GM23248 (cell line): ENCODE measurements at regions not wholly inside any gene's neighbourhood (a gene's known extent, or its start where the extent isn't known, plus 50 kb on each side); places are given as distances from the start of the nearest gene placed in this dataset.

Source experiments
- DNase-seq: peaks from one replicate; pipeline ENCODE4 v3.0.0-alpha.2; 2015
- H2AFZ ChIP-seq: fragments of 200-600 bp; sonication (generic); 2 replicates; pipeline ENCODE4 v1.6.1; 2016; ENCODE audit warnings: antibody characterized with exemption
- H3F3A ChIP-seq: fragments of 200-600 bp; sonication (generic); 2 replicates; pipeline ENCODE4 v1.6.1; 2016; ENCODE audit warnings: mild to moderate bottlenecking, antibody characterized with exemption, mixed run types; ENCODE audit not compliant: insufficient read depth
- H3K27ac ChIP-seq: fragments of 200-600 bp; sonication (generic); 2 replicates; pipeline ENCODE4 v1.5.1; 2016; ENCODE audit warnings: mild to moderate bottlenecking
- H3K27me3 ChIP-seq: fragments of 200-600 bp; sonication (generic); replicated peaks from 2 replicates; pipeline ENCODE4 v1.6.1; 2016; ENCODE audit warnings: mild to moderate bottlenecking; ENCODE audit not compliant: insufficient read depth
- H3K36me3 ChIP-seq: fragments of 200-600 bp; sonication (generic); 2 replicates; pipeline ENCODE4 v1.6.1; 2016; ENCODE audit warnings: low read depth, mild to moderate bottlenecking
- H3K4me1 ChIP-seq: fragments of 200-600 bp; sonication (generic); 2 replicates; pipeline ENCODE4 v1.6.1; 2016; ENCODE audit warnings: mild to moderate bottlenecking; ENCODE audit not compliant: insufficient read depth
- H3K4me2 ChIP-seq: fragments of 200-600 bp; sonication (generic); one replicate; pipeline ENCODE4 v1.6.1; 2016; ENCODE audit warnings: mild to moderate bottlenecking; ENCODE audit not compliant: unreplicated experiment
- H3K4me3 ChIP-seq: fragments of 200-600 bp; sonication (generic); 2 replicates; pipeline ENCODE4 v1.5.1; 2016; ENCODE audit warnings: mild to moderate bottlenecking
- H3K79me2 ChIP-seq: fragments of 200-600 bp; sonication (generic); 2 replicates; pipeline ENCODE4 v1.6.1; 2016; ENCODE audit warnings: mild to moderate bottlenecking; ENCODE audit not compliant: insufficient read depth
- H3K9ac ChIP-seq: fragments of 200-600 bp; sonication (generic); 2 replicates; pipeline ENCODE4 v1.6.1; 2016; ENCODE audit warnings: mild to moderate bottlenecking
- H3K9me2 ChIP-seq: fragments of 200-600 bp; sonication (generic); 2 replicates; pipeline ENCODE4 v1.6.1; 2016; ENCODE audit warnings: mixed run types, mild to moderate bottlenecking, moderate library complexity; ENCODE audit not compliant: insufficient read depth
- H3K9me3 ChIP-seq: fragments of 200-600 bp; sonication (generic); one replicate; pipeline ENCODE4 v1.6.1; 2017; ENCODE audit warnings: low read depth
- H4K20me1 ChIP-seq: fragments of 200-600 bp; sonication (generic); 2 replicates; pipeline ENCODE4 v1.6.0; 2016; ENCODE audit not compliant: insufficient read depth
- EZH2 ChIP-seq: fragments of 200-600 bp; sonication (generic); IDR thresholded peaks from 2 replicates; pipeline ENCODE4 v1.6.1; 2018; ENCODE audit warnings: antibody characterized with exemption, mild to moderate bottlenecking; ENCODE audit not compliant: insufficient read depth, poor library complexity, severe bottlenecking
- EZH2phosphoT487 ChIP-seq: fragments of 200-600 bp; sonication (generic); IDR thresholded peaks from 2 replicates; pipeline ENCODE4 v1.6.1; 2018; ENCODE audit warnings: antibody characterized with exemption, moderate library complexity, mild to moderate bottlenecking, low read depth; ENCODE audit not compliant: insufficient read depth
- WGBS, 2 experiments: methylation state at CpG; one replicate each; pipeline ENCODE4 v1.1.6; 2015 to 2017; ENCODE audit warnings: low lambda C conversion rate in 2 of 2, low coverage in 1 of 2; ENCODE audit errors: missing lambda C conversion rate in 2 of 2; 5-methylcytosine and 5-hydroxymethylcytosine counted together
- in situ Hi-C: fragments of 300-500 bp; cut with MboI; formaldehyde crosslinking; loops from 2 replicates; pipeline ENCODE4 v1.15.0; 2020

DNA sequence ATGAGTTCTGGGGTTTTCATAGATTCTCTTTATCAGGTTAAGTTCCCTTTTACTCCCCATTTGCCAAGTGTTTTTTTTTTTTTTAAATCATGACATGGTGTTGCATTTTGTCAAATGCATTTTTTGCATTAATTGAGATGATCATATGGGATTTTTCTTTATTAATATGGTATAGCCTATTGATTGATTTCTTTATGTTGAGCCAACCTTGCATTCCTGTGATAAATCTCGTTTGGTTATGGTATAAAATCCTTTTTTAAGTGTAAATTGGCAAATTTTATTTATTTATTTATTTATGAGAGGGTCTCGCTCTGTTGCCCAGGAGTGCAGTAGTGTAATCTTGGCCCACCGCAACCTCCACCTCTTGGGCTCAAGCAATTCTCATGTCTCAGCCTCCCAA, 81.5 kb upstream of the ACVR1 start:
- no peaks in the 10 kb centered on the region for H3K79me2 ChIP-seq
- H3K4me3 ChIP-seq, result no peak overlapping the region
- no peaks in the 10 kb centered on the region for H4K20me1 ChIP-seq
- H2AFZ ChIP-seq, result no peak overlapping the region
- H3K9me3 ChIP-seq, result no peaks in the 10 kb centered on the region
- no peaks in the 10 kb centered on the region for H3K4me1 ChIP-seq
- no peaks in the 10 kb centered on the region for H3K9me2 ChIP-seq
- in situ Hi-C loops, result no loop called here
- no peak overlapping the region for H3K9ac ChIP-seq
- no peaks in the 10 kb centered on the region for H3K36me3 ChIP-seq
- 37 to 45% methylated on average over 3 of the region's 3 CpGs for WGBS, 2 experiments
- no peak for TF ChIP-seq EZH2phosphoT487
- no peak for TF ChIP-seq EZH2
- DNase-seq, result no peak
- H3K4me2 ChIP-seq, result no peak overlapping the region
- no peaks in the 10 kb centered on the region for H3K27me3 ChIP-seq
- no peak overlapping the region for H3K27ac ChIP-seq
- no peaks in the 10 kb centered on the region for H3F3A ChIP-seq

DNA sequence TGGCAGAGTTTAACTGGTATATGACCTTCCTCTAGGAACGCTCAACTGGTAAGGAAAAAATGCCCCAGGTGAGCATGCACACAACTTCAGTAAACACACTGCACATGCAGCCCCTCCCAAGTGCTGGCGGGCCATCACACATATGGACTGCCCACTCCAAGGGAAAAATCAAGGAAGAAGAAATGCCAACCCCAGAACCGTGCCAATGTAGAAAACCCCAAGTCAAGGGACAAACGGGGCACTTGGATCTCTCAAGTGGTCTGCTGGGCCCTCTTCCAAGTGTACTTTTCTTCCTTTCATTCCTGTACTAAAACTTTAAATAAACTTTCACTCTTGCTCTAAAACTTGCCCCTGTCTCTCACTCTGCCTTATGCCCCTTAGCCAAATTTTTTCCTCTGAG, 76.4 kb upstream of the ACVR1 start:
- Histone ChIP-seq H3K27ac (no peak overlapping the region), H3F3A (no peaks in the 10 kb centered on the region), H3K9ac (no peak overlapping the region), H3K4me2 (no peak overlapping the region), H3K79me2 (no peaks in the 10 kb centered on the region), H4K20me1 (no peaks in the 10 kb centered on the region), H3K36me3 (no peaks in the 10 kb centered on the region), H3K9me2 (no peaks in the 10 kb centered on the region), H3K9me3 (no peaks in the 10 kb centered on the region), H3K4me3 (no peak overlapping the region), H3K4me1 (no peaks in the 10 kb centered on the region), H2AFZ (no peak overlapping the region; the same call in 1 of the 2 replicates), H3K27me3 (no peaks in the 10 kb centered on the region)
- in situ Hi-C loops, result no loop called here
- 35 to 36% methylated on average over 4 of the region's 4 CpGs for WGBS, 2 experiments
- TF ChIP-seq EZH2phosphoT487 (no peak), EZH2 (no peak)
- no peak for DNase-seq

DNA sequence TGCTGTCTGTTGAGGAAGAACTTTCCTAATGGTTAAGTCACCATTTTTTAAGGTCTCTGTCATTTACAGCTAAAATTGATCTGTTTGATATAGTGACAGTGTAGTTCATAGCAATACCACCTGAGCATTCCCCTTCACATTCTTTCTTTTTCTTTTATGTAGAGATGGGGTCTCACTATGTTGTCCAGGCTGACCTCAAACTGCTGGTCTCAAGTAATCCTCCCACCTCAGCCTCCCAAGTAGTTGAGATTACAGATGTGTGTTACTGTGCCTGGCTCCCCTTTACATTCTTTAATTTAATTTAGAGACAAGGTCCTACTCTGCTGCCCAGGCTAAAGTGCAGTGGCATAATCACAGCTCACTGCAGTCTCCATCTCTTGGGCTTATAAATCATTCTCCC, 72.7 kb upstream of the ACVR1 start:
- no peaks in the 10 kb centered on the region for H3K36me3 ChIP-seq
- H2AFZ ChIP-seq, result no peak overlapping the region
- no peaks in the 10 kb centered on the region for H3K27me3 ChIP-seq
- no peaks in the 10 kb centered on the region for H3K79me2 ChIP-seq
- TF ChIP-seq EZH2 (no peak), EZH2phosphoT487 (no peak)
- DNase-seq, result no peak
- no peak overlapping the region for H3K27ac ChIP-seq
- H3F3A ChIP-seq, result no peaks in the 10 kb centered on the region
- no peaks in the 10 kb centered on the region for H4K20me1 ChIP-seq
- no peaks in the 10 kb centered on the region for H3K9me2 ChIP-seq
- in situ Hi-C loops, result no loop called here
- H3K4me2 ChIP-seq, result no peak overlapping the region
- H3K4me3 ChIP-seq, result no peak overlapping the region
- H3K9ac ChIP-seq, result no peak overlapping the region
- no peaks in the 10 kb centered on the region for H3K9me3 ChIP-seq
- no peaks in the 10 kb centered on the region for H3K4me1 ChIP-seq

DNA sequence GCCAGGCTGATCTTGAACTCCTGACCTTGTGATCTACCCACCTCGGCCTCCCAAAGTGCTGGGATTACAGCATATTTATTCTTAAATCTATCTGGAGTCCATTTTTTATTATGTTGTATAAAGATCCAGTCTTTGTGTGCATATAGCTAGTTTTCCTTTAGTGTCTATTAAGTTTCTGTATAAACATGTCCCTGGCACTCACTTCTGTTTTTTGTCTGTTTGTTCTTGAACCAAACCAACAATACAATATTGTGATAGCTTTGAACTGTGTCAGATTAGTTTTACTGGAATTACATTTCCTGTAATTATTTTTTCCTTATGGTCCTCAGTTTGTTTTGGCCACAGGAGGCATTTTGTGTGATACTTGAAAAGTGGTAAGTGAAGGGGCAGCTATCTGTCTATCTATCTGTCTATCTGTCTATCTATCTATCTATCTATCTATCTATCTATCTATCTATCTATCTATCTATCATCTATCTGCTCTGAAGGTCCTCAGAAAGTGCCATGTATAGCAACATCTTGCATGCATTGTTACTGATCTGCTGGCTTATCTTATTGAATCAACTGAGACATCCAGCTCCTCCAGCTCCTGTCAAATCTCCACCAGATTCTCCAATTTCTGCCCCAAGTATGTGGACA, 70.9 kb upstream of the ACVR1 start:
- no peak for TF ChIP-seq EZH2
- TF ChIP-seq EZH2phosphoT487, result no peak
- Histone ChIP-seq H4K20me1 (no peaks in the 10 kb centered on the region), H3K9me2 (no peaks in the 10 kb centered on the region), H3K4me2 (no peak overlapping the region), H3K79me2 (no peaks in the 10 kb centered on the region), H3K4me1 (no peaks in the 10 kb centered on the region), H3K36me3 (no peaks in the 10 kb centered on the region), H3K4me3 (no peak overlapping the region), H3K9me3 (no peaks in the 10 kb centered on the region), H2AFZ (no peak overlapping the region), H3K27ac (no peak overlapping the region), H3K27me3 (no peaks in the 10 kb centered on the region), H3K9ac (no peak overlapping the region), H3F3A (no peaks in the 10 kb centered on the region)
- in situ Hi-C loops, result no loop called here
- WGBS, 2 experiments, result 17 to 19% methylated on average over 1 of the region's 1 CpG
- DNase-seq, result no peak

DNA sequence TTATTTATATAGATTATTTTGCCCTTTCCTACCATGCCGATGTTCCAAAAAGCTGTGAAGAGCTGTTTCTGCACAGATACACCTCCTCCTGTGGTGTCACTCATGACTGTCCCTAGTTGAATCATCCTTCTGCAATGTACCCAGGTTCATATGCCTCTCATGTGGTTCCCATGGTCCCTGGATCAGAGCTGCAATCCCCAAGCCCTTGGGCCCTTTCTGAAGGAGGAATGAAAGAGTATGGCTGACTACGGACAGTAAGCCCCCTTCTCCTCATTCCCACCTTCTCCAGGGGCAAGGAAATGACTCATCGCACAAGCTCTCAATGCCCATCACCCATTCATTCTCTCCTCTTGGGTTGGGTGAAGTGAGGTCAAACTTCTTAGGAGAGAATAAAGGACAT, 63.9 kb upstream of the ACVR1 start:
- DNase-seq, result peak; percentile 11
- no peak overlapping the region for H3K4me3 ChIP-seq
- 0 out of 2 replicates have a peak, but pooled peaks cover 3% of the 10 kb centered on the region for H3K27me3 ChIP-seq
- H3K27ac ChIP-seq, result no peak overlapping the region
- TF ChIP-seq EZH2 (no peak), EZH2phosphoT487 (no peak)
- no peaks in the 10 kb centered on the region for H4K20me1 ChIP-seq
- H3K4me1 ChIP-seq, result no peaks in the 10 kb centered on the region
- no peaks in the 10 kb centered on the region for H3K36me3 ChIP-seq
- no peaks in the 10 kb centered on the region for H3K9me2 ChIP-seq
- H3K9ac ChIP-seq, result no peak overlapping the region
- H2AFZ ChIP-seq, result no peak overlapping the region
- H3K79me2 ChIP-seq, result no peaks in the 10 kb centered on the region
- H3K9me3 ChIP-seq, result no peaks in the 10 kb centered on the region
- in situ Hi-C loops, result no loop called here
- no peak overlapping the region for H3K4me2 ChIP-seq
- 66 to 70% methylated on average over 3 of the region's 3 CpGs for WGBS, 2 experiments
- H3F3A ChIP-seq, result no peaks in the 10 kb centered on the region
